H9 (cell line): ENCODE measurements at regions not wholly inside any gene's neighbourhood (a gene's known extent, or its start where the extent isn't known, plus 50 kb on each side); places are given as distances from the start of the nearest gene placed in this dataset.

ENCODE experiments used
- DNase-seq: peaks from one replicate; pipeline ENCODE4 v3.0.0-alpha.2; 2017
- H2AFZ ChIP-seq: one replicate; pipeline ENCODE4 v1.6.1; 2013; ENCODE audit warnings: mild to moderate bottlenecking, low read length, control low read depth, moderate library complexity
- H2AK5ac ChIP-seq: 2 replicates; pipeline ENCODE4 v1.6.1; 2013; ENCODE audit warnings: low read length, control low read depth, mixed read lengths; ENCODE audit not compliant: insufficient read length
- H2BK120ac ChIP-seq: one replicate; pipeline ENCODE4 v1.6.1; 2013; ENCODE audit warnings: low read depth, mild to moderate bottlenecking, low read length, control low read depth, inconsistent platforms; ENCODE audit not compliant: poor library complexity, severe bottlenecking
- H2BK12ac ChIP-seq: 2 replicates; pipeline ENCODE4 v1.6.1; 2013; ENCODE audit warnings: low read length, control low read depth, mixed read lengths, low read depth; ENCODE audit not compliant: insufficient read length
- H2BK15ac ChIP-seq: 2 replicates; pipeline ENCODE4 v1.6.1; 2013; ENCODE audit warnings: low read depth, low read length, control low read depth
- H2BK20ac ChIP-seq: one replicate; pipeline ENCODE4 v1.6.1; 2013; ENCODE audit warnings: low read depth, mild to moderate bottlenecking, low read length, control low read depth, inconsistent platforms; ENCODE audit not compliant: poor library complexity, severe bottlenecking
- H2BK5ac ChIP-seq: 2 replicates; pipeline ENCODE4 v1.6.1; 2013; ENCODE audit warnings: low read length, control low read depth, mixed read lengths; ENCODE audit not compliant: insufficient read length
- H3K14ac ChIP-seq: 2 replicates; pipeline ENCODE4 v1.6.1; 2013; ENCODE audit warnings: low read length, control low read depth; ENCODE audit not compliant: insufficient read depth
- H3K18ac ChIP-seq: 2 replicates; pipeline ENCODE4 v1.6.1; 2013; ENCODE audit warnings: low read depth, mild to moderate bottlenecking, mixed read lengths, low read length, control low read depth; ENCODE audit not compliant: insufficient read length
- H3K23ac ChIP-seq: 2 replicates; pipeline ENCODE4 v1.6.1; 2013; ENCODE audit warnings: low read length, control low read depth, mixed read lengths, low read depth; ENCODE audit not compliant: insufficient read length
- H3K23me2 ChIP-seq: 2 replicates; pipeline ENCODE4 v1.6.1; 2013; ENCODE audit warnings: low read depth, mild to moderate bottlenecking, mixed read lengths, low read length, control low read depth; ENCODE audit not compliant: insufficient read length, poor library complexity, severe bottlenecking
- H3K27ac ChIP-seq: 2 replicates; pipeline ENCODE4 v1.5.1; 2013; ENCODE audit warnings: low read length, control low read depth, mixed read lengths, low read depth; ENCODE audit not compliant: insufficient read length
- H3K27me3 ChIP-seq: 2 replicates; pipeline ENCODE4 v1.6.1; 2013; ENCODE audit warnings: low read length, control low read depth, inconsistent platforms; ENCODE audit not compliant: insufficient read depth
- H3K4ac ChIP-seq: 2 replicates; pipeline ENCODE4 v1.6.1; 2013; ENCODE audit warnings: low read depth, mild to moderate bottlenecking, control low read depth, inconsistent platforms, low read length, moderate library complexity
- H3K4me1 ChIP-seq: 2 replicates; pipeline ENCODE4 v1.6.1; 2013; ENCODE audit warnings: low read length, control low read depth, inconsistent platforms; ENCODE audit not compliant: insufficient read depth
- H3K4me2 ChIP-seq: 2 replicates; pipeline ENCODE4 v1.6.1; 2013; ENCODE audit warnings: low read length, control low read depth, mixed read lengths; ENCODE audit not compliant: insufficient read length, insufficient read depth
- H3K56ac ChIP-seq: 2 replicates; pipeline ENCODE4 v1.6.1; 2013; ENCODE audit warnings: low read depth, mild to moderate bottlenecking, mixed read lengths, low read length, control low read depth; ENCODE audit not compliant: insufficient read length
- H3K79me1 ChIP-seq: 2 replicates; pipeline ENCODE4 v1.6.1; 2013; ENCODE audit warnings: low read depth, mild to moderate bottlenecking, moderate library complexity, low read length, control low read depth, inconsistent platforms; ENCODE audit not compliant: insufficient read depth, poor library complexity, severe bottlenecking
- H3K79me2 ChIP-seq: 2 replicates; pipeline ENCODE4 v1.6.1; 2013; ENCODE audit warnings: low read length, control low read depth, inconsistent platforms; ENCODE audit not compliant: insufficient read depth
- H3K9ac ChIP-seq: 2 replicates; pipeline ENCODE4 v1.6.1; 2013; ENCODE audit warnings: low read length, control low read depth, mixed read lengths; ENCODE audit not compliant: insufficient read length; ENCODE audit errors: extremely low read depth
- H3K9me3 ChIP-seq: one replicate; pipeline ENCODE4 v1.6.1; 2013; ENCODE audit warnings: low read depth, low read length, inconsistent platforms; ENCODE audit not compliant: control insufficient read depth
- H3T11ph ChIP-seq: one replicate; pipeline ENCODE4 v1.6.1; 2013; ENCODE audit warnings: mild to moderate bottlenecking, low read length, control low read depth, inconsistent platforms
- H4K20me1 ChIP-seq: one replicate; pipeline ENCODE4 v1.6.1; 2013; ENCODE audit not compliant: control insufficient read depth, insufficient read length, insufficient read depth
- H4K5ac ChIP-seq: 2 replicates; pipeline ENCODE4 v1.6.1; 2013; ENCODE audit warnings: low read depth, mild to moderate bottlenecking, mixed read lengths, low read length, control low read depth; ENCODE audit not compliant: insufficient read length
- H4K8ac ChIP-seq: replicated peaks from 2 replicates; pipeline ENCODE4 v1.6.1; 2013; ENCODE audit warnings: low read length, control low read depth, mixed read lengths, low read depth; ENCODE audit not compliant: insufficient read length
- H4K91ac ChIP-seq: 2 replicates; pipeline ENCODE4 v1.6.1; 2013; ENCODE audit warnings: low read depth, mild to moderate bottlenecking, moderate library complexity, mixed read lengths, low read length, control low read depth; ENCODE audit not compliant: insufficient read length
- H3K27ac Mint-ChIP-seq, 3 experiments: 2 replicates in 2 of 3; 3 replicates in 1 of 3; pipeline ENCODE4 v1.8.0; 2020 to 2021; ENCODE audit warnings: mixed read lengths in 3 of 3, mild to moderate bottlenecking in 1 of 3, moderate library complexity in 1 of 3
- H3K27me3 Mint-ChIP-seq: 2 replicates; pipeline ENCODE4 v1.8.0; 2021; ENCODE audit warnings: low read depth, mild to moderate bottlenecking, moderate library complexity, mixed read lengths
- H3K36me3 Mint-ChIP-seq, 3 experiments: 2 replicates in 2 of 3; 3 replicates in 1 of 3; pipeline ENCODE4 v1.8.0; 2020 to 2021; ENCODE audit warnings: low read depth in 3 of 3, mixed read lengths in 3 of 3; ENCODE audit not compliant: insufficient read depth in 1 of 3
- H3K4me1 Mint-ChIP-seq, 2 experiments: 2 replicates each; pipeline ENCODE4 v1.8.0; 2020; ENCODE audit warnings: mixed read lengths in 2 of 2
- H3K4me3 Mint-ChIP-seq, 2 experiments: 2 replicates in 1 of 2; 3 replicates in 1 of 2; pipeline ENCODE4 v1.8.0; 2020 to 2021; ENCODE audit warnings: mild to moderate bottlenecking in 2 of 2, mixed read lengths in 2 of 2, moderate library complexity in 1 of 2
- H3K9me3 Mint-ChIP-seq, 2 experiments: 2 replicates in 1 of 2; 3 replicates in 1 of 2; pipeline ENCODE4 v1.8.0; 2020; ENCODE audit warnings: mild to moderate bottlenecking in 2 of 2, mixed read lengths in 2 of 2, moderate library complexity in 1 of 2
- CTCF ChIP-seq: fragments of 200-600 bp; sonication (generic); conservative IDR thresholded peaks from 3 replicates; pipeline ENCODE4 v1.8.0; 2021; ENCODE audit warnings: antibody characterized with exemption, mild to moderate bottlenecking
- WGBS: extraction: QIAGEN DNeasy Blood & Tissue Kit; methylation state at CpG from one replicate; pipeline ENCODE4 v1.1.7; 2013; ENCODE audit warnings: missing lambda C conversion rate, low lambda C conversion rate, mixed read lengths; ENCODE audit not compliant: insufficient read length; ENCODE audit errors: extremely low coverage; 5-methylcytosine and 5-hydroxymethylcytosine counted together

DNA sequence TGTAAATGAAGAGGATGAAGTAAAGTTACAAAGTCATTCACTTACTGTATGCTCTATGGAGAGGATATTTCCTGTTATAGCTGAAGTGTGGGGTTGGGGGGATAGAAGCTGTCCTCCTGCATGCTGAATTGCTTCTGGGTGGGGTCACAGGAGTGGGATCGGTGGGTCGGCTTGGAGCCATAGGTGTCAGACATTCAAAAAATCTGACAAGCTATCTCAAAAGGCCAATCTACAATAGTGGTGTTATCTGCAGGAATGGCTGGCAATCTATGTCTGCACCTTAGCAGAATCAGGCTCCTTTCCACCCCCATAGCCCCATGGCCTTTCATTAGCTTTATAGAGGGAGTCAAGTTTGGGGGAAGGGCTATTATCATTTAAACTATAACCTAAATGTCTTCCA is 104.9 kb downstream of the ABCC12 start:
- H3K27ac Mint-ChIP-seq, result no peak overlapping the region

More for the DNA sequence above, 104.9 kb downstream of the ABCC12 start:
- no peaks in the 10 kb centered on the region for H3K9me3 ChIP-seq
- H3K36me3 Mint-ChIP-seq, result no peaks in the 10 kb centered on the region
- H3K27ac ChIP-seq, result no peak overlapping the region
- no peak overlapping the region for H3K14ac ChIP-seq
- no peak overlapping the region for H2BK5ac ChIP-seq
- WGBS, result no CpG with 5 or more reads among the region's 2 CpGs
- H2BK120ac ChIP-seq, result no peak overlapping the region
- no peaks in the 10 kb centered on the region for H4K20me1 ChIP-seq
- H4K8ac ChIP-seq, result no peak overlapping the region
- H3K4me1 Mint-ChIP-seq, result peaks cover 35 to 56% of the 10 kb centered on the region in 2 experiments
- DNase-seq, result no peak
- no peak overlapping the region for H2BK20ac ChIP-seq
- no peaks in the 10 kb centered on the region for H3K79me2 ChIP-seq
- H2BK15ac ChIP-seq, result no peak overlapping the region
- H3K18ac ChIP-seq, result no peak overlapping the region
- H2AFZ ChIP-seq, result no peak overlapping the region
- no peak overlapping the region for H3K23ac ChIP-seq
- no peak overlapping the region for H4K91ac ChIP-seq
- H3K27me3 Mint-ChIP-seq, result peaks cover 7% of the 10 kb centered on the region
- H2AK5ac ChIP-seq, result no peak overlapping the region
- no peak overlapping the region for H2BK12ac ChIP-seq
- no peaks in the 10 kb centered on the region for H3K23me2 ChIP-seq
- H3T11ph ChIP-seq, result no peak overlapping the region
- TF ChIP-seq CTCF, result no peak
- H3K4me1 ChIP-seq, result no peaks in the 10 kb centered on the region; the same call in 1 of the 2 replicates
- H3K56ac ChIP-seq, result no peak overlapping the region
- H3K4me2 ChIP-seq, result no peak overlapping the region
- no peaks in the 10 kb centered on the region; a peak in 1 of 5 replicates for H3K9me3 Mint-ChIP-seq
- no peak overlapping the region for H3K4me3 Mint-ChIP-seq
- no peak overlapping the region for H3K9ac ChIP-seq
- no peaks in the 10 kb centered on the region for H3K27me3 ChIP-seq
- no peak overlapping the region for H3K4ac ChIP-seq
- no peaks in the 10 kb centered on the region for H3K79me1 ChIP-seq
- H4K5ac ChIP-seq, result no peak overlapping the region
